GM18858 (cell line): ENCODE measurements at regions not wholly inside any gene's neighbourhood (a gene's known extent, or its start where the extent isn't known, plus 50 kb on each side); places are given as distances from the start of the nearest gene placed in this dataset.

Source experiments
- ATAC-seq: cut with Tn5 transposase; IDR thresholded peaks from one replicate; pipeline ENCODE4 v1.9.1; 2021; ENCODE audit not compliant: unreplicated experiment

DNA sequence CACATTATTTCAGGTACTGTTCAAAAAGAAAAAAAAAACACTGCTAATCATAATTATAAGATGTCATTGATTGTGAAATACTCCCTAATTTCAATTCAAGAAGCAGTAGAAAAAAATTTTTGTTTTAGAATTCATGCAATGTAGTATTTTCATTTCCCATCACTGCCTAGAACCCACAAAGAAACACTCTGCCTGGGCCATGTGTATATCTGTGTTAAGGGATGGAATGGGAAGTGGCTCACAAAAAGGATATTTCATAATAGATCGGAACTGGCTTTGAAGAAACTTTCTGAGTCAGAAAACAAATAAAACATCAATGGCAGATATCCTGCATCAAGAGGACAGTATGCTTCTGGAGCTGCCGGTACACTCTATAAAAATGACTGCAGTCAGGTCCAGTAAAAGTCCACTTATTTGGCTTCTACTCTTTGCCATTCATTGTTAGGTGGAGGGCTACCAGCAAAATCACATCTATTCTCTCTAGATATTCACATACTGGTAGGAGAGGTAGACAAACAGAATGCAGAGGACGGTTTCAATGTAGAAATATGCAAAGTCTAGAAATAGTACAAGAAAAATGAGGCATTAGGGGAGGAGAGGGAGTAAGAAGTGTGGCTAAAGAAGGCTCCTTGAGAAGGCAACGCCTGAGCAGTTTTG is 135.0 kb upstream of the TNFAIP3 start:
- ATAC-seq = no peak

- no peak for ATAC-seq
These were observed 133.7 kb upstream of the TNFAIP3 start for GRCh38 chr6:137733372-137733771.

GRCh38 chr6:137734005-137734874 is 132.8 kb upstream of the TNFAIP3 start:
- ATAC-seq = no peak

GRCh38 chr6:137734875-137735182 is 132.2 kb upstream of the TNFAIP3 start:
- no peak for ATAC-seq

DNA sequence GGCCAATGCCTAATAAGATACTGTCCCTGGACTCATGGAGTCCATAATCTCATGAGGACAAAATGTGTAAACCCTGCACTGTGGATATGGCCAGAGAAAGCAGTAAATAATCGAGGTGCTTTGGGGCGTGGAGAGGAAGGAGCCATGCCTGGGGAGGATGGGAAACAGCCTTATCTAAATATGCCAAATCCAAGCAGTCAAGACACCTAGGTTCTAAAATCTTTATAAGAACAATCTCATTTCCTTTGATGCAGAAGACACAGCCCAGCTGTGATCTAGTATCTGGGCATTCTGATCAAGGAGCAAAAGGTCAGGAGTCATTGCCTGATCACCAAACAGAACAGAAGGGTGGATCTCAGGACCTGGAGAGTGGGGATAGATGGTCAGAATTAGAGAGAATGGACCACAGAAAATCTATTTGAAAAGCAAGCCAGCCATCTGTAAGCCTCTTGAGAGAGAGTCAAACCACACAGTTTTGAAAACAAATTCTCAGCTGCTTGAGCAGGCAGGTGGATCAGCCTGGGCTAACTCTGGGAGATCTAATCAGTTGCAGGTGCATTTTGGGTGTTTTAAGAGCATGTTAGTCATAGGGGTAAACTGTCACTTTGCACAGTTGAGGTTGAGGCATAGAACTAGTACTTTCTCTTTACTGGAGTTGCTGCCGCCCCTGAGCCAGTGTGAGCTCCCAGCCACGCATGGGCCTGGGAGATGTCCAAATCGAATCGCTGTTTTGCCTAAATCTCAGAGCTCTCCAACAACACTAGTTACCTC is 130.8 kb upstream of the TNFAIP3 start:
- ATAC-seq = peak; percentile 85

- no peak for ATAC-seq
These were observed 130.1 kb upstream of the TNFAIP3 start for GRCh38 chr6:137736911-137737310.

DNA sequence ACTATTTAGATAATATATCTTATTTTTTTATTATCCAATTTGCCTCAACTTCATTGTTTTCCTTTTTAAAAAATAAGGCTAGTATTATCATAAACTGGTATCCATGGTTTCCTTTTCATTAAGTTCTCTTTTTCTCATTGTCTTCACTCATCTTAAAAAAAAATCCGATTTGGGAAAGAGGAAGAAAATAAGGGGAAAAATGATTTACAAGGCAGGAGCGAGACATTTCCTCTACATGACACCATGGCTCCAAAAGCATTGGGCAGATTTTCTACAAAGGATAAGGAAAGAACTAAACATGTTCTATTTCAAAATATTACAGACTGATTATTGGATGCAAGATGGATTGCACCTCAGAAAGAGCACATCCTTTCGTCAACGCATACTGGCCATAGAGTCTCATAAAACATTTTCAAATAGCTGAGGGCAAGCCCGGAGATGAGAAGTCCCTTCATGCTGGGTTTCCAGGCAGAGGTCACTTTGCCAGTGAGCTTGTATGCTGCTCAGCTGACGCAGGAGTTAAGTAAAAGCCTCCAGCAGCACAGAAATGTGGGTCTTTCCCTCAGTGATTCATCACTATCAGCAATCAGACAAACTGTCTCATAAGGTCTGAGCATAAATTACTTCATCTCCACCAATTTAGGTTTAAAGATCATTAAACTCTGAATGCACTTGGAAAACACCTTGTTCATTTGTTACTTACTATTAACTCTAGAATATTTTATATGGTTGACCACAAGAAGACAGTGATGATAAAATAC is 129.0 kb upstream of the TNFAIP3 start:
- ATAC-seq = no peak

DNA sequence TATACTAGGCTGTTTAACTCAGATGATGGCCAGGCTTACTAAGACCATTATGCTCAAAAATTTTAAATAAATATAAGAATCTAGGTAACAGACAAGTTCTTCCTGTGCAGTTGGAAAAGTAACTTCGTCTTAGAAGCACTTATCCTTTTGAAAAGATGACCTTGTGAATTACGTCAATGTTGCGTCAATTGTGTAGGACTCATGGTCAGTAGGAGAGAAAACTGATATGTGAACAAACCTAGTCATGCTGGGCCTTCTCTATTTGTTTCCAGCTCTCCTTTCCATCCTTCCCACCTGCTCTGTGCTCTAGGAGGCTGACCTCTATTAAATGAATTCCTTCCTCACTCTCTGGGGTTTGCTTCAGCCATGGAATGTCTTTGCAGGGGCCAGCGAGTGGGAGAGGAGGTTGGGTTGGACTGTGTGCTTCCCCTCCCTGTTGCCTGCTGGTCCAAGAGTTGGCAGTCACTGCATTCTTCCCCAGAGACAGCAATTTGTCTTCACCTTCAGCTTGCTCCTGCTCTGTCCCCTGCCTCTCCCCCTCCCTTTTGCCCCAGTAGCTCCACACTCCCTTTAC is 128.0 kb upstream of the TNFAIP3 start:
- no peak for ATAC-seq

DNA sequence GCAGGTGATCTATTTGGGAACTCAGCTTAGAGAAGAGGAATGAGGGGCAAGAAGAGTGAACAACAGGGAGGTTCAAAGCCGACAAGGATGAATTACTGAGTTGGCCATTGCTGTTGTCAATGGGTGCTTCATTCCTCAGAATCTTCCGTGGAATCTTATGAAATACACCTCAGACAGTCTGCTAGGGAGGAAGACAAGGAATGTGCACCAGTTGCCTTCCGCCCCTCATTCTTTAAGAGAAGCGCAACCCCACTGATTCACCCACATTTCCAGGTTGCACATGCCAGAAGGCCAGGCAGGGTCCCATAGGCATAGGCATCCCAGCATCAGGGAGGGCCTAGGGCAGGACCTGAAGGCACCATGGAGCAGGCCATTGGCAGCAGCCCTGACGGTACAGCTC is 127.5 kb upstream of the TNFAIP3 start:
- no peak for ATAC-seq

DNA sequence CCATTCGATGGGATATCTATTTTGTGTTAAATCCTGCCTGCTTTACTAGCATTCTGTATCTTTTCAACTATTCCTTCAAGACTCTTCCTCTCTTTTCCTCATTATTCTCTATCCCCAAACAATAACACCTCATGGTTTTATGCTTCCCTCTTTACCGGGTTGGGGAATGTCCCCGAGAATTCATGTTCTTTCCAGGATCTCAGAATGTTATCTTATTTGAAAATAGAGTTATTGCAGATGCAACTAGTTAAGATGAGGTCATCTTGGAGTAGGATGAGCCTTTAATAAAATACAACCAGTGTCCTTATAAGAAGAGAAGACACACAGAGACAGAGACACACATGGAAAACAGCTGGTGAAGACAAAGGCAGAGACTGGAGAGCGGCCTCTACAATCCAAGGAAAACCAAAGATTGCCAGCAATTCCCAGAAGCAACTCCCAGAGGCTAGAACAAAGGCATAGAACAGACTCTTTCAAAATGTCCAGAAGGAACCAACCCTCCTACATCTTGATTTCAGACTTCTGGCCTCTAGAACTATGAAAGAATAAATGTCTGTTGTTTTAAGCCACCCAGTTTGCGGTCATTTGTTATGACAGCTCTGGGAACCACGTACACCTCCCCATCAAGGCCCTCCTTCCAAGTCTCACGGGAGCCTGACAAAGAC is 126.8 kb upstream of the TNFAIP3 start:
- ATAC-seq = no peak

DNA sequence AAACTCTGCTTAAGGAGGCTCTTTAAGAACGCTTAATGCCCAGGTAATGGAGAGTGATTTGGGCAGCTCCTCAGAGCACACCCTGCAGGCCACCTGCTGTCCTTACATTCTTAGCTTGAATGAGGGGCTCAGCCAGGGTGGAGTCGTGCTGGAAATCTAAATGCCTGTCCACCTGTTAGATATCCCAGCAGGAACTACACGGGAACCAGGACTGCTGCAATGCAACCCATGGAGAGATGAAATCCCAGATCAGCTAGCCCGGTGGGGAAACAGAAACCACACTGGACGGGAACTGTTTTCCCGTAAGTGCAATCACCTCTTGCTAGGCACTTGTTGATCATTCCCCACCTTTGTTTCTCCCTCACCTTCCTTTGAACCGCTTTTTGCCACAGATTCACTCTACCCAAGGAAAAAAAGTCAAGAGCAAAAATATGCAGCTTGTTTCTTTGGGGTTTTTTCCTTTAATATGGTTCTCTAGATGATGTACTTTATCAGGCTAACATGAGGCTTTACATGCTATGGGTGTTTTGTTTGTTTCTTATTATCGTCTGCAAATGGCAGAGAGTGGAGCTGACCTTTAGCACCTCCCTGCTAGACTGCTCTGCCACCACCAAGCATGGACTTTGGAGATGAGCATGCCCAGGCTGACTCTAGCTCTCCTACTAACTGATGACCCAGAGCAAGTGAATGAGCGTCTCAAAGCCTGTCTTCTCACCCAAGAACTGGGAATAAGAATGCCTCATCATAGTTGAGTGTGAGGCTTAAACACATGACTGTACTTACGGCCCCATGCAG is 125.9 kb upstream of the TNFAIP3 start:
- no peak for ATAC-seq

GRCh38 chr6:137743493-137743892 is 123.6 kb upstream of the TNFAIP3 start:
- no peak for ATAC-seq

GRCh38 chr6:137744877-137745276 is 122.2 kb upstream of the TNFAIP3 start:
- no peak for ATAC-seq

GRCh38 chr6:137745321-137745720 is 121.7 kb upstream of the TNFAIP3 start:
- ATAC-seq = no peak

DNA sequence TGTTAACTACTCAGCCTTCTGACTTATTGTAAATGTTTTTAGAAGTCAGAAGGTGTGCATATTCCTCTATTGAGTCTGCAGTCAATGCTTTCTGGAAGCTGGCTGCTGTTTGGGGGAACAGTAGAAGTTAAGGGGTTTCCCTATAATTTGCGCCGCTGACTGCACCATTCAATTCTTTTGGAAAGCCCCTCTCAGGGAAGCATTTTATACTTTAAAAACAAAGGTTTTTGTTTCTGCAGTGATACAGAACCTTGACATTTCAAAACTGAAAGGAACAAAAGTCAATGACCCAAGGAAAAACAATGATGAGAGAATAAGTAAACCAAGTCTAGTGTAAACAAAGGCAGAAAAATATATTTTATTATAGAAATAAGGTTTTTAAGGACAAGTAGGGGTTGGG is 120.8 kb upstream of the TNFAIP3 start:
- no peak for ATAC-seq

GRCh38 chr6:137749696-137750211 is 117.3 kb upstream of the TNFAIP3 start:
- no peak for ATAC-seq

GRCh38 chr6:137750297-137750696 is 116.8 kb upstream of the TNFAIP3 start:
- no peak for ATAC-seq

- no peak for ATAC-seq
These were observed 115.1 kb upstream of the TNFAIP3 start for GRCh38 chr6:137751768-137752560.
